T-helper 17 cell (primary cell): ENCODE measurements at regions not wholly inside any gene's neighbourhood (a gene's known extent, or its start where the extent isn't known, plus 50 kb on each side); places are given as distances from the start of the nearest gene placed in this dataset.
A peak's percentile ranks its signal among the peaks of the same experiment; 100 is the strongest.

Experiments used
- ATAC-seq: fragments of 150-1000 bp; cut with Tn5 transposase; 2 replicates; pipeline ENCODE4 v1.10.0; 2021; ENCODE audit warnings: mild to moderate bottlenecking, moderate library complexity
- DNase-seq, 3 donors: peaks; one replicate each; pipeline versions ENCODE4 v3.0.0 to v3.0.0-alpha.2; 2020 to 2021
- H3K9me3 ChIP-seq: one replicate; pipeline ENCODE4 v1.7.0; 2013; ENCODE audit warnings: low read length, mild to moderate bottlenecking; ENCODE audit not compliant: control insufficient read depth, poor library complexity, severe bottlenecking
- H3K27ac Mint-ChIP-seq: one replicate; pipeline ENCODE4 v1.8.0; 2022; ENCODE audit warnings: mild to moderate bottlenecking, moderate library complexity, mixed read lengths
- H3K27me3 Mint-ChIP-seq: one replicate; pipeline ENCODE4 v1.8.0; 2022; ENCODE audit warnings: mixed read lengths
- H3K36me3 Mint-ChIP-seq: one replicate; pipeline ENCODE4 v1.8.0; 2022; ENCODE audit warnings: low read depth, mixed read lengths
- H3K4me1 Mint-ChIP-seq: one replicate; pipeline ENCODE4 v1.8.0; 2022; ENCODE audit warnings: mild to moderate bottlenecking, mixed read lengths
- H3K4me3 Mint-ChIP-seq: one replicate; pipeline ENCODE4 v1.8.0; 2022; ENCODE audit warnings: mild to moderate bottlenecking, moderate library complexity, mixed read lengths

GRCh38 chr11:64448599-64449380 is 89.8 kb downstream of the RPS6KA4 start:
- no peaks in the 10 kb centered on the region for H3K9me3 ChIP-seq
- Mint-ChIP-seq H3K27ac (peak overlapping the region; percentile 29), H3K27me3 (peaks cover 26% of the 10 kb centered on the region), H3K4me1 (peaks cover 9% of the 10 kb centered on the region), H3K4me3 (peak overlapping the region; percentile 91), H3K36me3 (no peaks in the 10 kb centered on the region)
- ATAC-seq (peak; percentile 75), DNase-seq (peak; percentile 51 to 65 (median 53))

- no peak overlapping the region for H3K27ac Mint-ChIP-seq
- peaks cover 9% of the 10 kb centered on the region for H3K4me1 Mint-ChIP-seq
- H3K27me3 Mint-ChIP-seq = peaks cover 22% of the 10 kb centered on the region
Measured at GRCh38 chr11:64449381-64450167, 90.6 kb downstream of the RPS6KA4 start.

DNA sequence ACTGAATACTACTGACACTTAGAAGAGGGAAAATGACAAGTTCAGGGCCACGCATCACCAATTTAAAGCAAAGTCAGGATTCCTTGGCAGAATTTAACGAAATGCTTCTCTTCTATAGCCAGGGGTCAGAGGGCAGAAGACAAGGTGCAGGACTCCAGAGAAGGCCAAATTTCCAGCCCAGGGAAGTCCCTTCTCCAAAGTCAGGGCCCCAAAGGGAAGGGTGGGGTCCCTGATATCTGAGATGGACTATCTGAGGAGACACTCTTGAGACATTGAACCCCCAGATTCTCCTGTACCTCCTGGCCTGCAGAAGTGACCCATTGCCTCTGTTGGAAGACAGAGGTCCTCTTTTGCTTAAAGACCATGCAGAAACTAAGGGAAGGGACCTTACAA is 91.2 kb downstream of the RPS6KA4 start:
- Mint-ChIP-seq H3K4me1 (peaks cover 9% of the 10 kb centered on the region), H3K4me3 (no peak overlapping the region), H3K27me3 (peaks cover 21% of the 10 kb centered on the region), H3K27ac (no peak overlapping the region), H3K36me3 (no peaks in the 10 kb centered on the region)
- DNase-seq = no peak
- no peak for ATAC-seq
- H3K9me3 ChIP-seq = no peaks in the 10 kb centered on the region

More at GRCh38 chr11:64449381-64450167, 90.6 kb downstream of the RPS6KA4 start:
- Mint-ChIP-seq H3K36me3 (no peaks in the 10 kb centered on the region), H3K4me3 (peak overlapping the region; percentile 91)
- no peaks in the 10 kb centered on the region for H3K9me3 ChIP-seq
- DNase-seq (peak; percentile 35 to 67 (median 47)), ATAC-seq (peak; percentile 94)

DNA sequence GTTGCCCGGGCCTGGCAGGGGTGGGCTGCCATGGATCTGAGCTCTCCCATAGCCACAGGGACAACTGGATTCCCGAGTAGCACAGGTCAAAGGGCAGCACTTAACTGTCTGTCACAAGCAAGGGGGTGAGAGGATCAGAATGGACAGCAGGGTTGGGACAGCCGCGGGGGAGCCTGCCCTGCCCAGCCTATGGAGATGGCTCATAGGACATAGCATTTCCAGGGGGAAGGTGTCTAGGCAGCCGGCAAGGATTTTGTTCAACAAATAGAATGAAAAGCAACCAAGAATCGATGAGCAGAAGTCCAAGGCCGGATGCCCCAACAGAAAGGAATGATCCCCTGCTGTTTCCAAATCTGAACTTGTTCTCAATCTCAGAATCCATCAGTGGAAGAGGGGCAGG is 92.9 kb downstream of the RPS6KA4 start:
- Mint-ChIP-seq H3K4me3 (no peak overlapping the region), H3K36me3 (no peaks in the 10 kb centered on the region), H3K27me3 (peaks cover 29% of the 10 kb centered on the region), H3K27ac (no peak overlapping the region), H3K4me1 (peaks cover 9% of the 10 kb centered on the region)
- DNase-seq (no peak), ATAC-seq (no peak)
- no peaks in the 10 kb centered on the region for H3K9me3 ChIP-seq

DNA sequence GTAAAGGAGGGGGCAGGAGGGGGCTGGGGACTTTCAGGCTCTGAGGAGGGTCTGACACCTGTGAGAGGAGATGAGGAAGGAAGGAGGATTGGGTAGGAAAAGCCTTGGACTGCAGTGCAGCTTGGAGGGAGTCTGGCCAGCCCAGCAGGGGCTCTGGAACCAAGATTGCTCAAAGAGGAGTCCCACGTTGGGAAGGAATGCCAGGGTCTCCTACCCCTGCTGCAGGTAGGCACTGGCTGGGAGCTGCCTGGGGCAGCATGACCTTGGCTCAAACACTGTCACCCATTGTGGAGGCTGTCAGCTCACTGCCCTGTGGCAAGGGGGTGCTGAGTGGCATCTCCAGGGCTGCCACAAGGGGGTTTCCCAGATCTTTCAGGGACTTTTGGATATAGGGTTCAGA is 94.5 kb downstream of the RPS6KA4 start:
- peaks cover 9% of the 10 kb centered on the region for H3K4me1 Mint-ChIP-seq
- DNase-seq (no peak), ATAC-seq (no peak)
- H3K27ac Mint-ChIP-seq = no peak overlapping the region
- no peaks in the 10 kb centered on the region for H3K36me3 Mint-ChIP-seq
- H3K4me3 Mint-ChIP-seq = no peak overlapping the region
- peaks cover 15% of the 10 kb centered on the region for H3K27me3 Mint-ChIP-seq
- H3K9me3 ChIP-seq = no peaks in the 10 kb centered on the region

DNA sequence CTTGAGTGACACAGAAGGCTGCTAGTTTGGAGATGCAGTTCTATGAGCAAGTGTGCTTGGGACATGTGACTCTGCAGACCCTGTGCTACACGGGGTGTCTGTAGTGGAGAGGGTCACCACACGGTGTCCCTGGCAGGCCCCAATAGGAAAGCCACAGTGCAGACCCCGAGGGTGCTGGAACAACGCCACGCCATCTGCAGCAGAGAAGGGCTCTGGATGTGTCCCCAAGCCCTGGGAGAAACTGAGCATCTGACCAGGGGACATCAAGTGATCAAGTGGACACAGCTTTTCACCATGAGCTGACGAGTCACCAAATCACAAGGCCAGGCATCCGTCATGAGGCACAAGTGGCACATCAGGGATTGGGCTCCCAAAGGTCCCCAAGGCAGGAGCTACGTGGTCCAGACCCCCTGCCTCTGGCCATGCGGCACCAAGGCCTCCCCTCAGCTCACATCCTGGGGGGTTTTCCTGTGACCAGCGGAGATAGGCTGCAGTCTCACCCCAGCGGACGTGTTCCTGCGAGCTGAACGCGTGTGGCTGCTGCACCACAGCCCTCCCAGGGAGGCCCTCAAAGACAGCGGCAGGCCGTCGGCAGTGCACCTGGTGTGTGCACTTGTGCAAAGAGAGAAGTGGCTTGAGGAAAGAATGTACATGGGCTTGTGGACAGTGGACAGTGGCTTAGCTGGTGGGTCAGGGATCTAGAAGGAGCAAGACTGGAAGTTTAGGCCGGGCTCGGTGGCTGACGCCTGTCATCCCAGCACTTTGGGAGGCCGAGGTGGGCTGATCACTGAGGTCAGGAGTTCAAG is 96.7 kb downstream of the RPS6KA4 start:
- Mint-ChIP-seq H3K4me3 (no peak overlapping the region), H3K27ac (no peak overlapping the region), H3K27me3 (peaks cover 18% of the 10 kb centered on the region), H3K4me1 (peaks cover 4% of the 10 kb centered on the region), H3K36me3 (peaks cover 3% of the 10 kb centered on the region)
- H3K9me3 ChIP-seq = no peaks in the 10 kb centered on the region
- DNase-seq (no peak), ATAC-seq (no peak)

DNA sequence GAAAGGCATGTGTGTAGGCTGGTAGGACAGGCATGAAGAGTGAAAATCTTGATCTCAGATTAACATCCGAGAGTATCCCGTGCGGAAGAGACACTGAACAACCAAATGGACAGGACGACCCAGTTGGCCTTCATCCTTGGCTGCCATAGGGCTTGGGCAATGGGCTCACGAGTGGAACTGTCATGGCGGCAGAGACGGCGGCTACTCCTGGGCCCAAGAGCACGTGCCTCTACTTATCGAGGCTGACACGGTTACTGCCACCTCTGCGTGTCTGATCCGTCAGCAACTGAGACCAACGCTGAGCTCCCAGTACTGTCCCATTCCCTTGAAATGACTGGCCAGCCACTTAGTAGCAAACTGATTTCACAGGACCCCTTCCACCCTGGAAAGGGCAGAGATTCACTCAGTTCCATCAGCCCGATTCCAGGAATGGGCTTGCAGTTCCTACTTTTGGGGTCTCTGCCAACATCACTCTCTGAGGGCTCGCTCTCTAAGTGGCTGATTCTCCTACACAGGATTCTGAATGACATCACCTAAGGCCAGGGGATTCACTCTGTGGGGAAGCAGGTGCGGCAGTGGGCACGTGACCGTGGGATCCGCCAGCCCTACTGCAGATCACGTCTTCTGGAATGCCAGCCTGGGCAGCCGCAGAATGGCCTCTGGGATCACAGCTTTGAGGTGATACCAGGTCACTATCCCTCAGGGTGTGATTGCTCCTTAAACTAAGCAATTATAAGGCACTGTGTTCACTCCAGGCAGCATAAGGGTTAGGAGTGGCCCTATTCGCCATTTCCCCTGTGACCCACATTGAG is 97.8 kb downstream of the RPS6KA4 start:
- no peak for DNase-seq
- H3K4me1 Mint-ChIP-seq = peaks cover 4% of the 10 kb centered on the region
- H3K27ac Mint-ChIP-seq = no peak overlapping the region

DNA sequence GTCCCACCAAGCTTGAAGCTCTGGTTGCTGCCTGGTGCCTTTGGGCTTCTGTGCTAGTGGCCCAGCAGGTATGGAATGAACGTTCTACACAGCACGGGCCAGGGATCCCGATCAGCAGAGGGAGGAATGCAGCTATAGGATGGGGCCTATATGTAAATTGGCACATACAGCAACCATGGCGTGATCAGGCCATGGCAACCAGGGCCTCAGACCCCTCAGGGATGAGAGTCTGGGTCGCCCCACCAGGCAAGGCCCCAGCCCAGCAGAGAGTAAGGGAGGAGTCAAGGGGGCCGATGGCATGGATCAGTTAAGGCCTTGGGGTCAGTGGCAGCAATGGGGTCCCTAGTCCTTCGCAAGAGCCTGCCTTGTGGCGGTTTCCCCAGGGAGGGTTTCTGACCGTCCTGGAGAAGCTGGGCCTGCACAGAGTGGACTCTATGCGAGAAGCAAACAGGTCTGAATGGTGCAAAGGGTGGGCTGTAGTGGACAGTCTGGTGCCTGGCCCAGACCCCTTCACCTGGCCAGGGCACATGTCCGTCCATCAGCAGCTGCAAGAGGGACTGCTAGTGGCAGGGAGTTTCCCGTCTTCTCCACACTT is 98.2 kb upstream of the SLC22A11 start:
- DNase-seq = no peak
- no peak overlapping the region for H3K27ac Mint-ChIP-seq
- no peaks in the 10 kb centered on the region for H3K9me3 ChIP-seq
- peaks cover 3% of the 10 kb centered on the region for H3K36me3 Mint-ChIP-seq
- peaks cover 4% of the 10 kb centered on the region for H3K4me1 Mint-ChIP-seq
- H3K4me3 Mint-ChIP-seq = no peak overlapping the region
- H3K27me3 Mint-ChIP-seq = peaks cover 21% of the 10 kb centered on the region
- ATAC-seq = no peak

More for the DNA sequence above, 97.8 kb downstream of the RPS6KA4 start:
- H3K36me3 Mint-ChIP-seq = peaks cover 3% of the 10 kb centered on the region
- H3K9me3 ChIP-seq = no peaks in the 10 kb centered on the region
- no peak overlapping the region for H3K4me3 Mint-ChIP-seq
- ATAC-seq = no peak
- peaks cover 21% of the 10 kb centered on the region for H3K27me3 Mint-ChIP-seq

GRCh38 chr11:64458997-64459396 is 96.7 kb upstream of the SLC22A11 start:
- ATAC-seq (no peak), DNase-seq (no peak)
- peaks cover 25% of the 10 kb centered on the region for H3K27me3 Mint-ChIP-seq
- no peaks in the 10 kb centered on the region for H3K9me3 ChIP-seq
- peaks cover 4% of the 10 kb centered on the region for H3K4me1 Mint-ChIP-seq
- no peak overlapping the region for H3K27ac Mint-ChIP-seq
- H3K36me3 Mint-ChIP-seq = peaks cover 3% of the 10 kb centered on the region
- H3K4me3 Mint-ChIP-seq = no peak overlapping the region

GRCh38 chr11:64459609-64460008 is 96.1 kb upstream of the SLC22A11 start:
- no peak for DNase-seq
- H3K9me3 ChIP-seq = no peaks in the 10 kb centered on the region
- no peak for ATAC-seq
- H3K4me1 Mint-ChIP-seq = peaks cover 4% of the 10 kb centered on the region
- H3K4me3 Mint-ChIP-seq = no peak overlapping the region
- H3K36me3 Mint-ChIP-seq = peaks cover 3% of the 10 kb centered on the region
- peaks cover 27% of the 10 kb centered on the region for H3K27me3 Mint-ChIP-seq
- H3K27ac Mint-ChIP-seq = no peak overlapping the region

GRCh38 chr11:64461081-64461480 is 94.7 kb upstream of the SLC22A11 start:
- Mint-ChIP-seq H3K27ac (no peak overlapping the region), H3K36me3 (peaks cover 3% of the 10 kb centered on the region), H3K27me3 (peaks cover 23% of the 10 kb centered on the region), H3K4me3 (no peak overlapping the region), H3K4me1 (peaks cover 4% of the 10 kb centered on the region)
- DNase-seq (no peak), ATAC-seq (no peak)
- no peaks in the 10 kb centered on the region for H3K9me3 ChIP-seq

DNA sequence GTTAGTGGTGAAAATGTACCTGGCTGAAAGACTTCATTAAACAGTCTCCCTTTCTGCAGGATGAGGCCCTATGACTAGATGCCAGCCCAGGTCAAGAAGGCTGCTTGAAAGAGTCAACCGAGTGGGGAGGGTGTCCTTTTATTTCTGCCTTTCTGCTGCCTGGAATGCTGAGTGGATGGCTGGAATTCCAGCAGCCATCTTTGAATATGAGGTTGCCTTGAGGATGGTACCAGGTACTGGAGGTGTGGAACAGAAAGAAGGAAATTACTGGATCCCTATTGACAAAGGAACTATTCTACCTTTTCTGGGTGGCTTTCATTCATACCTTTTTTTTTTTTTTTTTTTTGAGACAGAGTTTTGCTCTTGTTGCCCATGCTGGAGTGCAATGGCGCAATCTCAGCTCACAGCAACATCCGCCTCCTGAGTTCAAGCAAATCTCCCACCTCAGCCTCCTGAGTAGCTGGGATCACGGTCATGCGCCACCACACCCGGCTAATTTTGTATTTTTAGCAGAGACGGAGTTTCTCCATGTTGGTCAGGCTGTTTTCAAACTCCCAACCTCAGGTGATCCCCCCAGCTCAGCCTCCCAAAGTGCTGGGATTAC is 89.5 kb upstream of the SLC22A11 start:
- Mint-ChIP-seq H3K27ac (no peak overlapping the region), H3K4me3 (no peak overlapping the region), H3K4me1 (peaks cover 5% of the 10 kb centered on the region), H3K36me3 (peaks cover 2% of the 10 kb centered on the region), H3K27me3 (peaks cover 30% of the 10 kb centered on the region)
- DNase-seq (no peak), ATAC-seq (no peak)
- H3K9me3 ChIP-seq = no peaks in the 10 kb centered on the region
